ENCODE measurements at regions not wholly inside any gene's neighbourhood (a gene's known extent, or its start where the extent isn't known, plus 50 kb on each side); places are given as distances from the start of the nearest gene placed in this dataset.
A peak's percentile ranks its signal among the peaks of the same experiment; 100 is the strongest.

- H3K4me3 ChIP-seq (ENCODE audit: low read length) = no peak overlapping the region
- peak; percentile 83 for DNase-seq (ENCODE audit: low read depth)
- TF ChIP-seq, protein P1, sequence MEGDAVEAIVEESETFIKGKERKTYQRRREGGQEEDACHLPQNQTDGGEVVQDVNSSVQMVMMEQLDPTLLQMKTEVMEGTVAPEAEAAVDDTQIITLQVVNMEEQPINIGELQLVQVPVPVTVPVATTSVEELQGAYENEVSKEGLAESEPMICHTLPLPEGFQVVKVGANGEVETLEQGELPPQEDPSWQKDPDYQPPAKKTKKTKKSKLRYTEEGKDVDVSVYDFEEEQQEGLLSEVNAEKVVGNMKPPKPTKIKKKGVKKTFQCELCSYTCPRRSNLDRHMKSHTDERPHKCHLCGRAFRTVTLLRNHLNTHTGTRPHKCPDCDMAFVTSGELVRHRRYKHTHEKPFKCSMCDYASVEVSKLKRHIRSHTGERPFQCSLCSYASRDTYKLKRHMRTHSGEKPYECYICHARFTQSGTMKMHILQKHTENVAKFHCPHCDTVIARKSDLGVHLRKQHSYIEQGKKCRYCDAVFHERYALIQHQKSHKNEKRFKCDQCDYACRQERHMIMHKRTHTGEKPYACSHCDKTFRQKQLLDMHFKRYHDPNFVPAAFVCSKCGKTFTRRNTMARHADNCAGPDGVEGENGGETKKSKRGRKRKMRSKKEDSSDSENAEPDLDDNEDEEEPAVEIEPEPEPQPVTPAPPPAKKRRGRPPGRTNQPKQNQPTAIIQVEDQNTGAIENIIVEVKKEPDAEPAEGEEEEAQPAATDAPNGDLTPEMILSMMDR (IDR thresholded peaks at IDR 0.05; ENCODE audit: insufficient read depth, low read depth, low read length, missing control alignments) = peak; percentile 68
Observed at GRCh38 chr6:44062771-44063560, 64.3 kb downstream of the MRPL14 start.

GRCh38 chr6:44062105-44062770, 65.0 kb downstream of the MRPL14 start:
- peak; percentile 81 for DNase-seq (ENCODE audit: low read depth)
- TF ChIP-seq, protein P1 (IDR thresholded peaks at IDR 0.05; ENCODE audit: insufficient read depth, low read depth, low read length, missing control alignments) = no peak
- no peak overlapping the region for H3K4me3 ChIP-seq (ENCODE audit: low read length)

DNA sequence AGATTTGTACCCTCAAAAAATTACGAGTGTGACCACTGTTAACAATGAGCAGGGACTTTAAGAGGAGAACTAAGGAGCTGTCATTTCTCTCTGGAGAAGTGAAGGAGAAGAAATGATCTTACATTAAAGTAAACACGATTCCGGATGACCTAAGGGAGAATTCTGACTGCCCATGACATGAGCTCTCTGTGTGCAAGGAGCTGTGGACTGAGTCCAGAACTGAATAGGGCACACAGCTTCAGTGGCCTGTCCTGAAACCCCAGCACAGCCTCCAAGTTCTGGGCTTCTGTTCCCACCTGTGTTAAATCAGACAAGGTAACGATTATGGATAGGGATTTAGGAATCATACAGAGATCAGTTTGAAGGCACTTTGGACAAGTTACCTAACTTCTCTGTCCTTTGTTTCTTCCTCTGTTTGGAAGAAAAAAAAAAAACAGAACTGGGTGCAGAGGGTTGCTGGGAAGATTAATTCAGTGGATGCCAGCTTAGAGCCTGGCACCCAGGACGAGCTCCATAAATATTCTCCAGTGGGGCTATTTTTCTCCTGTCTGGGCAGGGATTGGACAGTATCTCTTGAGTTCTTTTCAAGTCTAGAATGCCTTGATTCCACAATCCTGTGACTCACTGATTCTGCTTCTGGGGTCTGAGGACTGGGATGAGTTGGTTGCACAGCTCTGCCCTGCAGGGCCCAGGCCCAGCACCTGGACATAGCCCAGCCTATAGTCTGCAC, 65.7 kb downstream of the MRPL14 start:
- DNase-seq (ENCODE audit: low read depth) = peak; percentile 67
- no peak overlapping the region for H3K4me3 ChIP-seq (ENCODE audit: low read length)
- TF ChIP-seq, protein P1 (IDR thresholded peaks at IDR 0.05; ENCODE audit: insufficient read depth, low read depth, low read length, missing control alignments) = no peak

DNA sequence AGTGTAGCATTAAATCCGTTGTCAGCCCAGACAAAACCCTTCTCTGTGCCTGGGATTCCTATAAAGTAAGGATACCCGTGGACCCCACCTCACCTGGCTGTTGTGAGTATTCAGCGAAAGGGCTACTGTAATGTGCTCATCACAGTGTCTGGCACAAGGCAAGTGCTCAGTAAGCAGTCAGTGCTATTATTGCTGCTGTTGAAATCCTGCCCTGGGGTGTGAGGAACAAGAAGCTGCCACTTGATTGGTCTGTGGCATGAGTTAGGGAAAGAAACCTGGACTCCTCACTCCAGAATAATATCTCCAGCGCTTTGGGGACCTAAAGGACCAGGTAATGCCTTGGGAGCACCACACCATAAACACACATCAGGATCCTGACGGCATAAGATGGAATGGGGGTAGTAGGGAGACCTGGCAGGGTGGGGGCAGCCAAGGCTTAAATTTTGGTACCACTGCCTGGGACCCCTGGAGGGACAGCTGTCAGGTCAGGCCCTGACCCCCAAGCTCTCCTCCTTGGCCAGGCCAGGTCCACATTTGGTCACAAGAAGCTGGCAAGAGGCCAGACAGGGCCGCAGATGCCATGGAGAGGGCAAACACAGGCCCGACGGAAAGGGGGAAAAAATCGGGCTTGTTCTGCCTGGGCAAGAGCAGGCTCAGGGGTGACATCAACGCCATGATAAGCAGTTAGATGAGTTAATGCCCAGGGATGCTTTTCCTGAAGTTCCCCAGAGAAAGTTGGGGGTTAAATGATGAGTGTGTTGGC, 66.5 kb downstream of the MRPL14 start:
- H3K4me3 ChIP-seq (ENCODE audit: low read length) = no peak overlapping the region
- TF ChIP-seq, protein P1 (IDR thresholded peaks at IDR 0.05; ENCODE audit: insufficient read depth, low read depth, low read length, missing control alignments) = no peak
- DNase-seq (ENCODE audit: low read depth) = peak; percentile 69

- no peak for DNase-seq (ENCODE audit: low read depth)
- TF ChIP-seq, protein P1 (IDR thresholded peaks at IDR 0.05; ENCODE audit: insufficient read depth, low read depth, low read length, missing control alignments) = no peak
- H3K4me3 ChIP-seq (ENCODE audit: low read length) = no peak overlapping the region
Observed at GRCh38 chr6:44059359-44060346, 67.6 kb downstream of the MRPL14 start.

Measured in epithelial cell of esophagus (primary cell).